ENCODE measurements at regions not wholly inside any gene's neighbourhood (a gene's known extent, or its start where the extent isn't known, plus 50 kb on each side); places are given as distances from the start of the nearest gene placed in this dataset.

- H3K9ac ChIP-seq: no peak overlapping the region
- no peaks in the 10 kb centered on the region; a peak in 1 of 22 replicates for H4K20me1 ChIP-seq
- no peak overlapping the region for H3K27ac ChIP-seq
- peaks cover 0 to 3% (median 0%) of the 10 kb centered on the region in 10 experiments; a peak in 1 of 20 replicates for H3K4me1 ChIP-seq
- no peak for TF ChIP-seq Cebpa-rat (IDR thresholded peaks at IDR 0.05)
- no peaks in the 10 kb centered on the region for H3K27me3 ChIP-seq
- H3K36me3 ChIP-seq: no peaks in the 10 kb centered on the region
- no peak overlapping the region for H3K4me3 ChIP-seq
- H3K9me3 ChIP-seq (replicated peaks in 1 of 11): peaks cover 41 to 77% (median 60%) of the 10 kb centered on the region in 11 experiments
- no peak overlapping the region for H3K4me2 ChIP-seq
These were observed 2287.7 kb downstream of the TP53TG3F start for GRCh38 chr16:35746963-35747657.

- Histone ChIP-seq H3K4me2 (no peak overlapping the region), H3K9ac (no peak overlapping the region), H3K4me3 (no peak overlapping the region), H3K36me3 (no peaks in the 10 kb centered on the region), H3K9me3 (replicated peaks in 1 of 11) (peaks cover 48 to 81% (median 65%) of the 10 kb centered on the region in 11 experiments), H3K27ac (no peak overlapping the region), H3K27me3 (no peaks in the 10 kb centered on the region), H3K4me1 (peaks cover 0 to 3% (median 0%) of the 10 kb centered on the region in 10 experiments; a peak in 1 of 20 replicates), H4K20me1 (no peaks in the 10 kb centered on the region; a peak in 1 of 22 replicates)
- TF ChIP-seq Cebpa-rat (IDR thresholded peaks at IDR 0.05): no peak
These were observed 2288.4 kb downstream of the TP53TG3F start for GRCh38 chr16:35747658-35748455.

GRCh38 chr16:35748621-35749252, 2289.3 kb downstream of the TP53TG3F start:
- no peak overlapping the region for H3K9ac ChIP-seq
- H4K20me1 ChIP-seq: no peaks in the 10 kb centered on the region; a peak in 1 of 22 replicates
- no peak for TF ChIP-seq Cebpa-rat (IDR thresholded peaks at IDR 0.05)
- no peaks in the 10 kb centered on the region for H3K27me3 ChIP-seq
- no peak overlapping the region for H3K27ac ChIP-seq
- peaks cover 0 to 3% (median 0%) of the 10 kb centered on the region in 10 experiments; a peak in 1 of 20 replicates for H3K4me1 ChIP-seq
- no peaks in the 10 kb centered on the region for H3K36me3 ChIP-seq
- H3K4me2 ChIP-seq: no peak overlapping the region
- peaks cover 57 to 82% (median 73%) of the 10 kb centered on the region in 11 experiments for H3K9me3 ChIP-seq (replicated peaks in 1 of 11)
- H3K4me3 ChIP-seq: no peak overlapping the region

- no peak overlapping the region for H3K27ac ChIP-seq
- H3K9me3 ChIP-seq (replicated peaks in 1 of 11): peaks cover 63 to 89% (median 79%) of the 10 kb centered on the region in 11 experiments
- TF ChIP-seq Cebpa-rat (IDR thresholded peaks at IDR 0.05): no peak
These were observed 2290.1 kb downstream of the TP53TG3F start for GRCh38 chr16:35749253-35750141.

GRCh38 chr16:35750157-35750689, 2290.8 kb downstream of the TP53TG3F start:
- no peaks in the 10 kb centered on the region for H3K4me1 ChIP-seq
- H3K4me2 ChIP-seq: no peak overlapping the region
- H3K36me3 ChIP-seq: no peaks in the 10 kb centered on the region
- H3K4me3 ChIP-seq: no peak overlapping the region
- no peaks in the 10 kb centered on the region for H4K20me1 ChIP-seq
- no peak overlapping the region for H3K9ac ChIP-seq
- peaks cover 66 to 96% (median 84%) of the 10 kb centered on the region in 11 experiments for H3K9me3 ChIP-seq (replicated peaks in 1 of 11)
- TF ChIP-seq Cebpa-rat (IDR thresholded peaks at IDR 0.05): no peak
- no peaks in the 10 kb centered on the region for H3K27me3 ChIP-seq
- no peak overlapping the region for H3K27ac ChIP-seq

More at GRCh38 chr16:35749253-35750141, 2290.1 kb downstream of the TP53TG3F start:
- Histone ChIP-seq H3K4me1 (peaks cover 0 to 3% (median 0%) of the 10 kb centered on the region in 10 experiments; a peak in 1 of 20 replicates), H3K9ac (no peak overlapping the region), H3K4me2 (no peak overlapping the region), H4K20me1 (no peaks in the 10 kb centered on the region; a peak in 1 of 22 replicates), H3K27me3 (no peaks in the 10 kb centered on the region), H3K36me3 (no peaks in the 10 kb centered on the region), H3K4me3 (no peak overlapping the region)

- Histone ChIP-seq H3K27me3 (no peaks in the 10 kb centered on the region), H3K4me1 (no peaks in the 10 kb centered on the region), H3K4me3 (no peak overlapping the region), H4K20me1 (no peaks in the 10 kb centered on the region), H3K4me2 (no peak overlapping the region), H3K9me3 (replicated peaks in 1 of 11) (peaks cover 66 to 95% (median 87%) of the 10 kb centered on the region in 11 experiments), H3K36me3 (no peaks in the 10 kb centered on the region), H3K9ac (no peak overlapping the region), H3K27ac (no peak overlapping the region)
- no peak for TF ChIP-seq Cebpa-rat (IDR thresholded peaks at IDR 0.05)
These were observed 2291.3 kb downstream of the TP53TG3F start for GRCh38 chr16:35750701-35751104.

GRCh38 chr16:35751191-35751941, 2292.0 kb downstream of the TP53TG3F start:
- peaks cover 66 to 89% (median 84%) of the 10 kb centered on the region in 11 experiments for H3K9me3 ChIP-seq (replicated peaks in 1 of 11)
- H3K9ac ChIP-seq: no peak overlapping the region
- H3K4me1 ChIP-seq: no peaks in the 10 kb centered on the region
- H3K27me3 ChIP-seq: no peaks in the 10 kb centered on the region
- TF ChIP-seq Cebpa-rat (IDR thresholded peaks at IDR 0.05): no peak
- H3K4me2 ChIP-seq: no peak overlapping the region
- no peak overlapping the region for H3K4me3 ChIP-seq
- H4K20me1 ChIP-seq: no peaks in the 10 kb centered on the region
- no peak overlapping the region for H3K27ac ChIP-seq
- H3K36me3 ChIP-seq: no peaks in the 10 kb centered on the region

All from BLaER1 treated with 17β-estradiol and CSF1 and Interleukin-3, amounts not matched to agents 10 nM and 100 nM (cell line).